WTC11 (cell line): ENCODE measurements at regions not wholly inside any gene's neighbourhood (a gene's known extent, or its start where the extent isn't known, plus 50 kb on each side); places are given as distances from the start of the nearest gene placed in this dataset.

Source experiments
- ATAC-seq: fragments of 200-7000 bp; cut with Tn5 transposase; 2 replicates; pipeline ENCODE4 v1.10.0; 2021; ENCODE audit warnings: mild to moderate bottlenecking, moderate library complexity
- CTCF ChIA-PET: fragments of 300-600 bp; sonication (Branson Sonifier 250); formaldehyde crosslinking; loops from one replicate; lab custom pipeline; 2021; ENCODE audit warnings: antibody characterized with exemption; lab: Charles Lee
- POLR2A ChIA-PET: fragments of 350-600 bp; sonication (Branson Sonifier 250); formaldehyde crosslinking; loops from one replicate; lab custom pipeline; 2021; ENCODE audit warnings: antibody characterized with exemption; lab: Charles Lee
- DNase-seq: peaks from one replicate; pipeline ENCODE4 v3.0.0; 2021; ENCODE audit warnings: low spot score
- H3K27ac Mint-ChIP-seq: 2 replicates; pipeline ENCODE4 v1.8.0; 2021; ENCODE audit warnings: mixed read lengths
- H3K27me3 Mint-ChIP-seq: 2 replicates; pipeline ENCODE4 v1.8.0; 2021; ENCODE audit warnings: low read depth, mild to moderate bottlenecking, moderate library complexity, mixed read lengths
- H3K36me3 Mint-ChIP-seq: 2 replicates; pipeline ENCODE4 v1.8.0; 2021; ENCODE audit warnings: mixed read lengths
- H3K4me1 Mint-ChIP-seq: 2 replicates; pipeline ENCODE4 v1.8.0; 2022; ENCODE audit warnings: mixed read lengths
- H3K4me3 Mint-ChIP-seq: 2 replicates; pipeline ENCODE4 v1.8.0; 2021; ENCODE audit warnings: mild to moderate bottlenecking, moderate library complexity, mixed read lengths
- H3K9me3 Mint-ChIP-seq: 2 replicates; pipeline ENCODE4 v1.8.0; 2021; ENCODE audit warnings: mixed read lengths
- AR ChIP-seq: fragments of 250-450 bp; sonication (Bioruptor Pico); IDR thresholded peaks from 2 replicates; pipeline ENCODE4 v1.9.0; 2021; ENCODE audit warnings: mild to moderate bottlenecking
- ATF1 ChIP-seq: sonication (generic); formaldehyde crosslinking; IDR thresholded peaks from 2 replicates; pipeline ENCODE4 v1.8.1; 2023; ENCODE audit warnings: mild to moderate bottlenecking, moderate library complexity, missing genetic modification reagents
- ATF2 ChIP-seq: sonication (generic); formaldehyde crosslinking; IDR thresholded peaks from 2 replicates; pipeline ENCODE4 v1.8.1; 2022; ENCODE audit warnings: low read depth, missing genetic modification reagents, borderline replicate concordance
- CDX4 ChIP-seq: fragments of 250-450 bp; sonication (Bioruptor Pico); IDR thresholded peaks from 2 replicates; pipeline ENCODE4 v1.9.0; 2021; ENCODE audit warnings: moderate library complexity, mild to moderate bottlenecking, inconsistent platforms, borderline replicate concordance
- CREM ChIP-seq: sonication (generic); formaldehyde crosslinking; IDR thresholded peaks from 2 replicates; pipeline ENCODE4 v1.8.1; 2022; ENCODE audit warnings: mild to moderate bottlenecking, missing genetic modification reagents, moderate library complexity
- E2F1 ChIP-seq: sonication (generic); formaldehyde crosslinking; IDR thresholded peaks from 2 replicates; pipeline ENCODE4 v1.8.0; 2022; ENCODE audit warnings: mild to moderate bottlenecking, missing genetic modification reagents
- ELF4 ChIP-seq: sonication (generic); formaldehyde crosslinking; IDR thresholded peaks from 2 replicates; pipeline ENCODE4 v1.8.1; 2022; ENCODE audit warnings: low read depth, mild to moderate bottlenecking, moderate library complexity, missing genetic modification reagents
- EMX1 ChIP-seq: fragments of 250-450 bp; sonication (Bioruptor Pico); IDR thresholded peaks from 2 replicates; pipeline ENCODE4 v1.8.0; 2021; ENCODE audit warnings: mild to moderate bottlenecking
- ETV6 ChIP-seq: sonication (generic); formaldehyde crosslinking; IDR thresholded peaks from 2 replicates; pipeline ENCODE4 v1.8.1; 2022; ENCODE audit warnings: mild to moderate bottlenecking, missing genetic modification reagents
- HMGXB4 ChIP-seq: sonication (generic); formaldehyde crosslinking; IDR thresholded peaks from 2 replicates; pipeline ENCODE4 v1.8.1; 2023; ENCODE audit warnings: mild to moderate bottlenecking, moderate library complexity, missing genetic modification reagents
- KAT7 ChIP-seq: sonication (generic); formaldehyde crosslinking; IDR thresholded peaks from 2 replicates; pipeline ENCODE4 v1.8.1; 2023; ENCODE audit warnings: missing genetic modification reagents, mild to moderate bottlenecking, borderline replicate concordance
- NFATC4 ChIP-seq: fragments of 250-450 bp; sonication (Bioruptor Pico); IDR thresholded peaks from 2 replicates; pipeline ENCODE4 v1.9.0; 2021; ENCODE audit warnings: mild to moderate bottlenecking
- OVOL2 ChIP-seq: fragments of 250-450 bp; sonication (Bioruptor Pico); IDR thresholded peaks from 2 replicates; pipeline ENCODE4 v1.9.0; 2021; ENCODE audit warnings: mild to moderate bottlenecking, borderline replicate concordance
- SMAD4 ChIP-seq: sonication (generic); formaldehyde crosslinking; IDR thresholded peaks from 2 replicates; pipeline ENCODE4 v1.8.0; 2022; ENCODE audit warnings: mild to moderate bottlenecking, missing genetic modification reagents
- SOX15 ChIP-seq: fragments of 250-450 bp; sonication (Bioruptor Pico); IDR thresholded peaks from 2 replicates; pipeline ENCODE4 v1.9.0; 2021; ENCODE audit warnings: mild to moderate bottlenecking
- USF1 ChIP-seq: sonication (generic); formaldehyde crosslinking; IDR thresholded peaks from 2 replicates; pipeline ENCODE4 v1.8.0; 2022; ENCODE audit warnings: mild to moderate bottlenecking, missing genetic modification reagents
- USF2 ChIP-seq: sonication (generic); formaldehyde crosslinking; IDR thresholded peaks from 2 replicates; pipeline ENCODE4 v1.8.1; 2023; ENCODE audit warnings: mild to moderate bottlenecking, missing genetic modification reagents, moderate library complexity
- ZMAT4 ChIP-seq: fragments of 250-450 bp; sonication (Bioruptor Pico); IDR thresholded peaks from 2 replicates; pipeline ENCODE4 v1.9.0; 2021; ENCODE audit warnings: mild to moderate bottlenecking
- ZNF219 ChIP-seq: sonication (generic); formaldehyde crosslinking; IDR thresholded peaks from 2 replicates; pipeline ENCODE4 v1.8.0; 2023; ENCODE audit warnings: missing genetic modification reagents, mild to moderate bottlenecking, borderline replicate concordance
- ZNF317 ChIP-seq: sonication (generic); formaldehyde crosslinking; IDR thresholded peaks from 2 replicates; pipeline ENCODE4 v1.8.1; 2023; ENCODE audit warnings: low read depth, mild to moderate bottlenecking, moderate library complexity, missing genetic modification reagents, borderline replicate concordance
- ZSCAN18 ChIP-seq: fragments of 250-450 bp; sonication (Bioruptor Pico); IDR thresholded peaks from 2 replicates; pipeline ENCODE4 v2.1.2; 2022; ENCODE audit warnings: mild to moderate bottlenecking, moderate library complexity

GRCh38 chr2:122680662-122681061 lies 925.2 kb downstream of the TSN start (continued):
- TF ChIP-seq AR (CRISPR knock-in tag) (no peak), ZMAT4 (CRISPR knock-in tag) (no peak), NFATC4 (CRISPR knock-in tag) (no peak), ZNF219 (CRISPR knock-in tag) (no peak), ZSCAN18 (CRISPR knock-in tag) (no peak), CDX4 (no peak), USF1 (CRISPR knock-in tag) (no peak)

- ATAC-seq (no peak), DNase-seq (no peak)
- Mint-ChIP-seq H3K27ac (no peak overlapping the region), H3K4me3 (no peak overlapping the region), H3K36me3 (peaks cover 7% of the 10 kb centered on the region), H3K9me3 (peaks cover 26% of the 10 kb centered on the region), H3K4me1 (peaks cover 3% of the 10 kb centered on the region; the same call in 1 of the 2 replicates), H3K27me3 (peaks cover 4% of the 10 kb centered on the region; the same call in 1 of the 2 replicates)
- ChIA-PET CTCF (no interaction called here), POLR2A (no interaction called here)
- TF ChIP-seq EMX1 (CRISPR knock-in tag) (no peak), E2F1 (no peak), KAT7 (no peak), HMGXB4 (CRISPR knock-in tag) (no peak)
Measured at GRCh38 chr2:122681626-122682025, 926.2 kb downstream of the TSN start.

GRCh38 chr2:122682356-122682755 lies 926.9 kb downstream of the TSN start:
- peaks cover 4% of the 10 kb centered on the region; the same call in 1 of the 2 replicates for H3K27me3 Mint-ChIP-seq
- H3K36me3 Mint-ChIP-seq = peaks cover 7% of the 10 kb centered on the region
- POLR2A ChIA-PET = no interaction called here
- peaks cover 29% of the 10 kb centered on the region for H3K9me3 Mint-ChIP-seq
- CTCF ChIA-PET = no interaction called here
- H3K4me1 Mint-ChIP-seq = no peaks in the 10 kb centered on the region; the same call in 1 of the 2 replicates
- no peak overlapping the region for H3K4me3 Mint-ChIP-seq
- H3K27ac Mint-ChIP-seq = no peak overlapping the region
- DNase-seq (no peak), ATAC-seq (no peak)
- TF ChIP-seq USF2 (CRISPR knock-in tag) = no peak
- no peak for TF ChIP-seq ETV6 (CRISPR knock-in tag)
- no peak for TF ChIP-seq OVOL2 (CRISPR knock-in tag)
- no peak for TF ChIP-seq ATF1 (CRISPR knock-in tag)
- no peak for TF ChIP-seq ELF4
- TF ChIP-seq ATF2 = no peak
- no peak for TF ChIP-seq SMAD4 (CRISPR knock-in tag)
- no peak for TF ChIP-seq KAT7
- TF ChIP-seq CREM = no peak
- no peak for TF ChIP-seq ZNF317 (CRISPR knock-in tag)
- no peak for TF ChIP-seq SOX15 (CRISPR knock-in tag)
